ENCODE measurements at regions not wholly inside any gene's neighbourhood (a gene's known extent, or its start where the extent isn't known, plus 50 kb on each side); places are given as distances from the start of the nearest gene placed in this dataset.
"Not testable (repeated sequence)": the region's sequence is repeated elsewhere in the genome, so short reads cannot be mapped to it uniquely, and the experiment has no call there.

GRCh38 chrX:1071351-1071750, 141.1 kb downstream of the CRLF2 start:
- FAIRE-seq (no peak), DNase-seq (ENCODE audit: extremely low spot score, insufficient read length, low read depth) (no peak)

- no peak for DNase-seq (ENCODE audit: extremely low spot score, insufficient read length, low read depth)
- FAIRE-seq = no peak
Measured at GRCh38 chrX:1062351-1062750, 150.1 kb downstream of the CRLF2 start.

GRCh38 chrX:1060562-1060960, 151.9 kb downstream of the CRLF2 start:
- FAIRE-seq (no peak), DNase-seq (ENCODE audit: extremely low spot score, insufficient read length, low read depth) (no peak)

- FAIRE-seq = no peak
- DNase-seq (ENCODE audit: extremely low spot score, insufficient read length, low read depth) = no peak
Measured at GRCh38 chrX:1059576-1060561, 152.6 kb downstream of the CRLF2 start.

GRCh38 chrX:1053600-1053999, 158.8 kb downstream of the CRLF2 start:
- not testable (repeated sequence) for FAIRE-seq

GRCh38 chrX:1053072-1053471, 159.4 kb downstream of the CRLF2 start:
- FAIRE-seq = no peak

More at GRCh38 chrX:1053600-1053999, 158.8 kb downstream of the CRLF2 start:
- DNase-seq (ENCODE audit: extremely low spot score, insufficient read length, low read depth) = not testable (repeated sequence)

GRCh38 chrX:1052021-1052420, 160.4 kb downstream of the CRLF2 start:
- no peak for DNase-seq (ENCODE audit: extremely low spot score, insufficient read length, low read depth)
- peak; percentile 18 for FAIRE-seq

More at GRCh38 chrX:1053072-1053471, 159.4 kb downstream of the CRLF2 start:
- DNase-seq (ENCODE audit: extremely low spot score, insufficient read length, low read depth) = no peak

- FAIRE-seq = no peak
- no peak for DNase-seq (ENCODE audit: extremely low spot score, insufficient read length, low read depth)
Measured at GRCh38 chrX:1051421-1051820, 161.0 kb downstream of the CRLF2 start.

- no peak for FAIRE-seq
- no peak for DNase-seq (ENCODE audit: extremely low spot score, insufficient read length, low read depth)
Measured at GRCh38 chrX:1045680-1046314, 166.7 kb downstream of the CRLF2 start.

GRCh38 chrX:1041091-1041490, 171.4 kb downstream of the CRLF2 start:
- no peak for FAIRE-seq

GRCh38 chrX:1035931-1036330, 176.5 kb downstream of the CRLF2 start:
- not testable (repeated sequence) for DNase-seq (ENCODE audit: extremely low spot score, insufficient read length, low read depth); FAIRE-seq

More at GRCh38 chrX:1041091-1041490, 171.4 kb downstream of the CRLF2 start:
- DNase-seq (ENCODE audit: extremely low spot score, insufficient read length, low read depth) = no peak

GRCh38 chrX:1035206-1035605, 177.2 kb downstream of the CRLF2 start:
- FAIRE-seq = no peak
- DNase-seq (ENCODE audit: extremely low spot score, insufficient read length, low read depth) = no peak

- FAIRE-seq (no peak), DNase-seq (ENCODE audit: extremely low spot score, insufficient read length, low read depth) (no peak)
Measured at GRCh38 chrX:1034717-1035116, 177.7 kb downstream of the CRLF2 start.

- no peak for FAIRE-seq
- DNase-seq (ENCODE audit: extremely low spot score, insufficient read length, low read depth) = no peak
Measured at GRCh38 chrX:1031521-1032430, 180.7 kb downstream of the CRLF2 start.

- FAIRE-seq (no peak), DNase-seq (ENCODE audit: extremely low spot score, insufficient read length, low read depth) (no peak)
Measured at GRCh38 chrX:1029494-1029893, 183.0 kb downstream of the CRLF2 start.

- no peak for FAIRE-seq
- no peak for DNase-seq (ENCODE audit: extremely low spot score, insufficient read length, low read depth)
Measured at GRCh38 chrX:1027680-1028079, 184.8 kb downstream of the CRLF2 start.

- DNase-seq (ENCODE audit: extremely low spot score, insufficient read length, low read depth) = no peak
- peak; percentile 56 for FAIRE-seq
Measured at GRCh38 chrX:1027133-1027532, 185.3 kb downstream of the CRLF2 start.

- FAIRE-seq (peak; percentile 66), DNase-seq (ENCODE audit: extremely low spot score, insufficient read length, low read depth) (no peak)
Measured at GRCh38 chrX:1026263-1027015, 186.0 kb downstream of the CRLF2 start.

- FAIRE-seq (no peak), DNase-seq (ENCODE audit: extremely low spot score, insufficient read length, low read depth) (no peak)
Measured at GRCh38 chrX:1025413-1025812, 187.0 kb downstream of the CRLF2 start.
